ENCODE measurements at regions not wholly inside any gene's neighbourhood (a gene's known extent, or its start where the extent isn't known, plus 50 kb on each side); places are given as distances from the start of the nearest gene placed in this dataset.

GRCh38 chr13:90188351-90188636 is 1159.2 kb upstream of the MIR17HG start:
- Histone ChIP-seq H3K27me3 (ENCODE audit: control insufficient read depth in 1 of 2, insufficient read depth in 2 of 2, low read length in 2 of 2) (no peaks in the 10 kb centered on the region), H3K9me3 (ENCODE audit: control insufficient read depth in 1 of 2, low read length in 2 of 2) (no peaks in the 10 kb centered on the region), H3K36me3 (ENCODE audit: control insufficient read depth in 1 of 2, insufficient read depth in 2 of 2, low read length in 2 of 2) (no peaks in the 10 kb centered on the region), H3K4me1 (ENCODE audit: control insufficient read depth in 1 of 2, insufficient read depth in 2 of 2, low read length in 2 of 2) (peaks cover 0 to 4% of the 10 kb centered on the region in 2 donors), H3K27ac (ENCODE audit: low read depth, low read length) (no peak overlapping the region), H3K4me3 (ENCODE audit: low read depth in 1 of 2, low read length in 2 of 2) (no peak overlapping the region), H3K9ac (ENCODE audit: low read depth in 1 of 2, low read length in 2 of 2) (no peak overlapping the region)

- Histone ChIP-seq H3K9me3 (ENCODE audit: control insufficient read depth in 1 of 2, low read length in 2 of 2) (no peaks in the 10 kb centered on the region), H3K4me1 (ENCODE audit: control insufficient read depth in 1 of 2, insufficient read depth in 2 of 2, low read length in 2 of 2) (no peaks in the 10 kb centered on the region), H3K4me3 (ENCODE audit: low read depth in 1 of 2, low read length in 2 of 2) (no peak overlapping the region), H3K9ac (ENCODE audit: low read depth in 1 of 2, low read length in 2 of 2) (no peak overlapping the region), H3K27me3 (ENCODE audit: control insufficient read depth in 1 of 2, insufficient read depth in 2 of 2, low read length in 2 of 2) (no peaks in the 10 kb centered on the region), H3K36me3 (ENCODE audit: control insufficient read depth in 1 of 2, insufficient read depth in 2 of 2, low read length in 2 of 2) (no peaks in the 10 kb centered on the region), H3K27ac (ENCODE audit: low read depth, low read length) (no peak overlapping the region)
Measured at GRCh38 chr13:90197722-90198121, 1149.8 kb upstream of the MIR17HG start.

DNA sequence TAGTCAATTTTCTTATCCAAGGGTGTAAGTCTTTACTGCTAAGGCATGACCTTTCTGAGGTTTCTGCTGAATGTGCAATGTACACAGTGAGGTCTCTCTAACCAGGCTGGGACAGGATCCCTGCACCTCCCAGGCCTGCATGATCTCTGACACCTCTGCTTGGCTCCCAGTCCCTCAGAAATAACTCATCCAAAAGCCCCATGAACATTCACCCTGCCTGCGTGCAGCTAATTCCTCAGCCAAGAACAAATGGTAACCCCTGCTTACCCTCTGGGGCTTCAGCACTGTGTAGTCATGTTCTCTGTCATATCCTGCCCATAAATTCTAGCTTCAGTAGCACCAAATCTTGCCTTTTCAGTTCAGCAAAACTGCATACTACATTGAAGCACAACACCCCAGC is 1146.3 kb upstream of the MIR17HG start:
- H3K9me3 ChIP-seq (ENCODE audit: control insufficient read depth in 1 of 2, low read length in 2 of 2), result no peaks in the 10 kb centered on the region
- H3K36me3 ChIP-seq (ENCODE audit: control insufficient read depth in 1 of 2, insufficient read depth in 2 of 2, low read length in 2 of 2), result no peaks in the 10 kb centered on the region
- no peak overlapping the region for H3K4me3 ChIP-seq (ENCODE audit: low read depth in 1 of 2, low read length in 2 of 2)
- no peak overlapping the region for H3K9ac ChIP-seq (ENCODE audit: low read depth in 1 of 2, low read length in 2 of 2)
- H3K4me1 ChIP-seq (ENCODE audit: control insufficient read depth in 1 of 2, insufficient read depth in 2 of 2, low read length in 2 of 2), result no peaks in the 10 kb centered on the region
- H3K27ac ChIP-seq (ENCODE audit: low read depth, low read length), result no peak overlapping the region
- H3K27me3 ChIP-seq (ENCODE audit: control insufficient read depth in 1 of 2, insufficient read depth in 2 of 2, low read length in 2 of 2), result no peaks in the 10 kb centered on the region

GRCh38 chr13:90201676-90202460 is 1145.6 kb upstream of the MIR17HG start:
- Histone ChIP-seq H3K27ac (ENCODE audit: low read depth, low read length) (no peak overlapping the region), H3K4me3 (ENCODE audit: low read depth in 1 of 2, low read length in 2 of 2) (no peak overlapping the region)

GRCh38 chr13:90205081-90205480 is 1142.4 kb upstream of the MIR17HG start:
- Histone ChIP-seq H3K9me3 (ENCODE audit: control insufficient read depth in 1 of 2, low read length in 2 of 2) (no peaks in the 10 kb centered on the region), H3K36me3 (ENCODE audit: control insufficient read depth in 1 of 2, insufficient read depth in 2 of 2, low read length in 2 of 2) (no peaks in the 10 kb centered on the region), H3K4me1 (ENCODE audit: control insufficient read depth in 1 of 2, insufficient read depth in 2 of 2, low read length in 2 of 2) (no peaks in the 10 kb centered on the region), H3K27me3 (ENCODE audit: control insufficient read depth in 1 of 2, insufficient read depth in 2 of 2, low read length in 2 of 2) (no peaks in the 10 kb centered on the region), H3K27ac (ENCODE audit: low read depth, low read length) (no peak overlapping the region), H3K9ac (ENCODE audit: low read depth in 1 of 2, low read length in 2 of 2) (no peak overlapping the region), H3K4me3 (ENCODE audit: low read depth in 1 of 2, low read length in 2 of 2) (no peak overlapping the region)

More at GRCh38 chr13:90201676-90202460, 1145.6 kb upstream of the MIR17HG start:
- Histone ChIP-seq H3K27me3 (ENCODE audit: control insufficient read depth in 1 of 2, insufficient read depth in 2 of 2, low read length in 2 of 2) (no peaks in the 10 kb centered on the region), H3K4me1 (ENCODE audit: control insufficient read depth in 1 of 2, insufficient read depth in 2 of 2, low read length in 2 of 2) (no peaks in the 10 kb centered on the region), H3K9ac (ENCODE audit: low read depth in 1 of 2, low read length in 2 of 2) (no peak overlapping the region), H3K9me3 (ENCODE audit: control insufficient read depth in 1 of 2, low read length in 2 of 2) (no peaks in the 10 kb centered on the region), H3K36me3 (ENCODE audit: control insufficient read depth in 1 of 2, insufficient read depth in 2 of 2, low read length in 2 of 2) (no peaks in the 10 kb centered on the region)

DNA sequence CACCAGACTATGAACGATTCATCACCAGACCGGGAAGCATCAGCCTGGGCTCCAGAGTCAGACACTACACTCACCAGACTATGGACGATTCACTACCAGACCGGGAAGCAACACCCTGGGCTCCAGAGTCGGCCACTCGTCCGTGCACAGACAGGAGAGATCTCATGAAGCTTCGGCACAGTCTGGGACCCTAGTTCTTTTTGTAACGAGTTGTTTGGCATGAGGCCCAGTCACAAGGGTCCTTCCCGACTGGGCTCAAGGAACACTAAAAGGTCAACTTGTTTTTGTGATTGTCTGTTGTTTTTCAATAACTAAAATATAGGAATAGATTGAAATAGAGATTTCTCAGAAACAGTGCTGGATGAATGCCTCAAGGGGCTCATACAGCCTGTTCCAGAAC is 1141.6 kb upstream of the MIR17HG start:
- no peaks in the 10 kb centered on the region for H3K9me3 ChIP-seq (ENCODE audit: control insufficient read depth in 1 of 2, low read length in 2 of 2)
- H3K9ac ChIP-seq (ENCODE audit: low read depth in 1 of 2, low read length in 2 of 2), result no peak overlapping the region
- H3K4me1 ChIP-seq (ENCODE audit: control insufficient read depth in 1 of 2, insufficient read depth in 2 of 2, low read length in 2 of 2), result no peaks in the 10 kb centered on the region
- H3K36me3 ChIP-seq (ENCODE audit: control insufficient read depth in 1 of 2, insufficient read depth in 2 of 2, low read length in 2 of 2), result no peaks in the 10 kb centered on the region
- no peak overlapping the region for H3K4me3 ChIP-seq (ENCODE audit: low read depth in 1 of 2, low read length in 2 of 2)
- no peak overlapping the region for H3K27ac ChIP-seq (ENCODE audit: low read depth, low read length)
- no peaks in the 10 kb centered on the region for H3K27me3 ChIP-seq (ENCODE audit: control insufficient read depth in 1 of 2, insufficient read depth in 2 of 2, low read length in 2 of 2)

DNA sequence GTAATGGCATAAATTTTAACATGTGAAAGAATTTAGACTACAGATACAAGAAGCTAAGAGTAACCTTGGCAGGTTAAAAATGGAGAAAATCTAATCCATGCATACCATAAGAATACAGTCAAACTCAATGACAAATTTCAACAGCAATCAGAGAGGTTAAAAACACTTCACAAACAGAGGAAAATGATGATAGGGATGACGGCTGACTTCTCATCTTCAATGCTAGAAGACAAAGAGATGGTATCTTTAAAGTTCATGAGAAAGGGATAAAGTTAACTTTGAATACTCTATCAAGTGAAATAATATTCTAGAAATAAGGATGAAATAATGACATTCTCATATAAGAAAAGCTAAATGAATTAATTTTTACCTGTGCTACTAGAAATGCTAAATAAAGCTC is 1130.2 kb upstream of the MIR17HG start:
- no peaks in the 10 kb centered on the region for H3K27me3 ChIP-seq (ENCODE audit: control insufficient read depth in 1 of 2, insufficient read depth in 2 of 2, low read length in 2 of 2)
- H3K4me3 ChIP-seq (ENCODE audit: low read depth in 1 of 2, low read length in 2 of 2), result no peak overlapping the region
- no peaks in the 10 kb centered on the region for H3K4me1 ChIP-seq (ENCODE audit: control insufficient read depth in 1 of 2, insufficient read depth in 2 of 2, low read length in 2 of 2)
- no peaks in the 10 kb centered on the region for H3K36me3 ChIP-seq (ENCODE audit: control insufficient read depth in 1 of 2, insufficient read depth in 2 of 2, low read length in 2 of 2)
- H3K9me3 ChIP-seq (ENCODE audit: control insufficient read depth in 1 of 2, low read length in 2 of 2), result peaks cover 0 to 4% of the 10 kb centered on the region in 2 donors
- no peak overlapping the region for H3K27ac ChIP-seq (ENCODE audit: low read depth, low read length)
- no peak overlapping the region for H3K9ac ChIP-seq (ENCODE audit: low read depth in 1 of 2, low read length in 2 of 2)

DNA sequence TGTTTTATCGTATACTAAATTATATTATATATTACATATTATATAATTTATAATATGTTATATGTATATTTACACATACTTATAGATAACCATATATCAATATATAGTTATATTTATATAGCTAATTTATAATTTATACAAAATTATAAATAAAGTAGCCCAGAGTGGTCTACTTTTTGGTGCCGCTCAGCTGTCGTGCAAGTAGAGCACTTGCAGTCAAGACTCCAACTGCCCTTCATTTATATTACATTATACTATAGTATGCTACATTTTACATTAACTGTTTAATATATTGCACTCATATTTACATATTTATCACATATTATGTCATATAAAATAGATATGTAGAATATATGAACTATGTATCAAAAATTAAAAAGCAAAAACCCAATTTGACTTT is 1124.7 kb upstream of the MIR17HG start:
- no peaks in the 10 kb centered on the region for H3K4me1 ChIP-seq (ENCODE audit: control insufficient read depth in 1 of 2, insufficient read depth in 2 of 2, low read length in 2 of 2)

DNA sequence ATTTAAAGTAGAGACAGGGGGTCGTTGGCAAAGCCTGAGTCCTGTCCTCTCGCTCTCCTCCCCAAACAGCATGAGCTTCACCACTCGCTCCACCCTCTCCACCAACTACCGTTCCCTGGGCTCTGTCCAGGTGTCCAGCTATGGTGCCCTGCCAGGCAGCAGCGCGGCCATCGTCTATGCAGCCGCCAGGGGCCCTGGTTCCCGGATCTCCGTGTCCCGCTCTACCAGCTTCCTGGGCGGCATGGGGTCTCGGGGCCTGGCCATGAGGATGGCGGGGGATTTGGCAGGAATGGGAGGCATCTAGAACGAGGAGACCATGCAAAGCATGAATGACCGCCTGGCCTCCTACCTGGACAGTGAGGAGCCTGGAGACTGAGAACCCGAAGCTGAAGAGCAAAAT is 1117.2 kb upstream of the MIR17HG start:
- no peak overlapping the region for H3K27ac ChIP-seq (ENCODE audit: low read depth, low read length)
- H3K9ac ChIP-seq (ENCODE audit: low read depth in 1 of 2, low read length in 2 of 2), result no peak overlapping the region
- H3K9me3 ChIP-seq (ENCODE audit: control insufficient read depth in 1 of 2, low read length in 2 of 2), result peaks cover 0 to 6% of the 10 kb centered on the region in 2 donors
- H3K36me3 ChIP-seq (ENCODE audit: control insufficient read depth in 1 of 2, insufficient read depth in 2 of 2, low read length in 2 of 2), result no peaks in the 10 kb centered on the region
- H3K4me1 ChIP-seq (ENCODE audit: control insufficient read depth in 1 of 2, insufficient read depth in 2 of 2, low read length in 2 of 2), result no peaks in the 10 kb centered on the region
- H3K27me3 ChIP-seq (ENCODE audit: control insufficient read depth in 1 of 2, insufficient read depth in 2 of 2, low read length in 2 of 2), result no peaks in the 10 kb centered on the region
- no peak overlapping the region for H3K4me3 ChIP-seq (ENCODE audit: low read depth in 1 of 2, low read length in 2 of 2)

More for the DNA sequence above, 1124.7 kb upstream of the MIR17HG start:
- no peaks in the 10 kb centered on the region for H3K9me3 ChIP-seq (ENCODE audit: control insufficient read depth in 1 of 2, low read length in 2 of 2)
- no peaks in the 10 kb centered on the region for H3K36me3 ChIP-seq (ENCODE audit: control insufficient read depth in 1 of 2, insufficient read depth in 2 of 2, low read length in 2 of 2)
- no peak overlapping the region for H3K4me3 ChIP-seq (ENCODE audit: low read depth in 1 of 2, low read length in 2 of 2)
- no peaks in the 10 kb centered on the region for H3K27me3 ChIP-seq (ENCODE audit: control insufficient read depth in 1 of 2, insufficient read depth in 2 of 2, low read length in 2 of 2)
- no peak overlapping the region for H3K27ac ChIP-seq (ENCODE audit: low read depth, low read length)
- H3K9ac ChIP-seq (ENCODE audit: low read depth in 1 of 2, low read length in 2 of 2), result no peak overlapping the region

GRCh38 chr13:90232291-90232690 is 1115.2 kb upstream of the MIR17HG start:
- no peak overlapping the region for H3K9ac ChIP-seq (ENCODE audit: low read depth in 1 of 2, low read length in 2 of 2)
- peaks cover 0 to 6% of the 10 kb centered on the region in 2 donors for H3K9me3 ChIP-seq (ENCODE audit: control insufficient read depth in 1 of 2, low read length in 2 of 2)
- no peak overlapping the region for H3K4me3 ChIP-seq (ENCODE audit: low read depth in 1 of 2, low read length in 2 of 2)
- no peaks in the 10 kb centered on the region for H3K4me1 ChIP-seq (ENCODE audit: control insufficient read depth in 1 of 2, insufficient read depth in 2 of 2, low read length in 2 of 2)
- H3K27me3 ChIP-seq (ENCODE audit: control insufficient read depth in 1 of 2, insufficient read depth in 2 of 2, low read length in 2 of 2), result no peaks in the 10 kb centered on the region
- H3K36me3 ChIP-seq (ENCODE audit: control insufficient read depth in 1 of 2, insufficient read depth in 2 of 2, low read length in 2 of 2), result no peaks in the 10 kb centered on the region
- no peak overlapping the region for H3K27ac ChIP-seq (ENCODE audit: low read depth, low read length)
